HepG2 (cell line): ENCODE measurements at regions not wholly inside any gene's neighbourhood (a gene's known extent, or its start where the extent isn't known, plus 50 kb on each side); places are given as distances from the start of the nearest gene placed in this dataset.

Experiments
- AHR ChIP-seq: IDR thresholded peaks from 2 replicates; pipeline ENCODE4 v1.6.1; 2018; ENCODE audit warnings: missing genetic modification reagents, missing compliant biosample characterization
- CBX1 ChIP-seq: IDR thresholded peaks from one replicate; pipeline ENCODE4 v1.6.1; 2016; ENCODE audit warnings: antibody characterized with exemption, low read depth
- HNF1B ChIP-seq: sonication (generic); formaldehyde crosslinking; IDR thresholded peaks from 2 replicates; pipeline ENCODE4 v1.5.1; 2020; ENCODE audit warnings: mild to moderate bottlenecking, moderate library complexity, missing genetic modification reagents
- HNRNPUL1 ChIP-seq: fragments of 200-400 bp; formaldehyde crosslinking; IDR thresholded peaks from 2 replicates; pipeline ENCODE4 v1.6.1; 2017; ENCODE audit warnings: low read depth, mild to moderate bottlenecking, low read length, moderate library complexity
- JUND ChIP-seq: sonication (generic); formaldehyde crosslinking; IDR thresholded peaks from 2 replicates; pipeline ENCODE4 v1.8.0; 2022; ENCODE audit warnings: mild to moderate bottlenecking, missing genetic modification reagents
- KLF13 ChIP-seq: sonication (generic); formaldehyde crosslinking; IDR thresholded peaks from 2 replicates; pipeline ENCODE4 v1.4.0; 2020; ENCODE audit warnings: mild to moderate bottlenecking, missing genetic modification reagents
- PAWR ChIP-seq: sonication (generic); formaldehyde crosslinking; IDR thresholded peaks from 2 replicates; pipeline ENCODE4 v1.4.0; 2020; ENCODE audit warnings: missing genetic modification reagents, mild to moderate bottlenecking, borderline replicate concordance
- PBX3 ChIP-seq: sonication (generic); formaldehyde crosslinking; IDR thresholded peaks from 2 replicates; pipeline ENCODE4 v1.8.1; 2023; ENCODE audit warnings: missing genetic modification reagents, inconsistent platforms, borderline replicate concordance
- PREB ChIP-seq: sonication (generic); formaldehyde crosslinking; IDR thresholded peaks from 2 replicates; pipeline ENCODE4 v1.4.0; 2020; ENCODE audit warnings: missing genetic modification reagents
- RARA ChIP-seq: IDR thresholded peaks from 2 replicates; pipeline ENCODE4 v1.6.1; 2016; ENCODE audit warnings: missing genetic modification reagents, missing compliant biosample characterization
- REXO4 ChIP-seq: sonication (generic); formaldehyde crosslinking; IDR thresholded peaks from 2 replicates; pipeline ENCODE4 v1.8.0; 2022; ENCODE audit warnings: missing genetic modification reagents, mild to moderate bottlenecking, borderline replicate concordance
- SALL1 ChIP-seq: sonication (generic); formaldehyde crosslinking; IDR thresholded peaks from 2 replicates; pipeline ENCODE4 v1.8.0; 2022; ENCODE audit warnings: mild to moderate bottlenecking, missing genetic modification reagents
- TARDBP ChIP-seq: sonication (generic); formaldehyde crosslinking; IDR thresholded peaks from 2 replicates; pipeline ENCODE4 v1.8.0; 2022; ENCODE audit warnings: mild to moderate bottlenecking, missing genetic modification reagents
- TCF12 ChIP-seq, 2 experiments: fragments of 450-650 bp in 1 of 2; sonication (generic) in 1 of 2; formaldehyde crosslinking in 1 of 2; IDR thresholded peaks; 2 replicates each; pipeline versions ENCODE4 v1.6.1 to v1.8.0; 2017 to 2022; ENCODE audit warnings: antibody characterized with exemption in 1 of 2, mild to moderate bottlenecking in 1 of 2, missing genetic modification reagents in 1 of 2, moderate library complexity in 1 of 2
- TERF1 ChIP-seq: sonication (generic); formaldehyde crosslinking; IDR thresholded peaks from 2 replicates; pipeline ENCODE4 v1.8.0; 2022; ENCODE audit warnings: mild to moderate bottlenecking, missing genetic modification reagents, moderate library complexity
- YEATS2 ChIP-seq: sonication (generic); formaldehyde crosslinking; IDR thresholded peaks from 2 replicates; pipeline ENCODE4 v1.4.0; 2020; ENCODE audit warnings: missing genetic modification reagents, borderline replicate concordance
- ZBTB34 ChIP-seq: sonication (generic); formaldehyde crosslinking; IDR thresholded peaks from 2 replicates; pipeline ENCODE4 v1.8.0; 2022; ENCODE audit warnings: mild to moderate bottlenecking, missing genetic modification reagents
- ZNF567 ChIP-seq: sonication (generic); formaldehyde crosslinking; IDR thresholded peaks from 2 replicates; pipeline ENCODE4 v1.8.1; 2023; ENCODE audit warnings: mild to moderate bottlenecking, missing genetic modification reagents, borderline replicate concordance
- ZNF572 ChIP-seq: sonication (generic); formaldehyde crosslinking; IDR thresholded peaks from 2 replicates; pipeline ENCODE4 v1.5.1; 2020; ENCODE audit warnings: mild to moderate bottlenecking, missing genetic modification reagents
- ZNF619 ChIP-seq: sonication (generic); formaldehyde crosslinking; IDR thresholded peaks from 2 replicates; pipeline ENCODE4 v1.4.0; 2020; ENCODE audit warnings: mild to moderate bottlenecking, missing genetic modification reagents
- ZNF749 ChIP-seq: sonication (generic); formaldehyde crosslinking; IDR thresholded peaks from 2 replicates; pipeline ENCODE4 v1.8.0; 2022; ENCODE audit warnings: mild to moderate bottlenecking, missing genetic modification reagents, moderate library complexity, borderline replicate concordance
- TF ChIP-seq, protein P1 (sequence below): sonication (generic); formaldehyde crosslinking; IDR thresholded peaks from 2 replicates; pipeline ENCODE4 v1.8.0; 2022; ENCODE audit warnings: mild to moderate bottlenecking, missing genetic modification reagents, moderate library complexity

- TF ChIP-seq ZBTB34 (peak; percentile 87), KLF13 (no peak), SALL1 (CRISPR knock-in tag) (no peak; the same call in 1 of the 2 replicates), PBX3 (CRISPR knock-in tag) (no peak), REXO4 (CRISPR knock-in tag) (no peak), PREB (CRISPR knock-in tag) (no peak), TCF12 (IDR thresholded peaks at IDR 0.05) (no peak), TCF12 (CRISPR knock-in tag; IDR thresholded peaks at IDR 0.05) (no peak), TERF1 (CRISPR knock-in tag) (no peak), ZNF619 (CRISPR knock-in tag) (no peak), ZNF567 (CRISPR knock-in tag) (no peak), ZNF749 (no peak), CBX1 (no peak), HNF1B (CRISPR knock-in tag) (no peak; the same call in none of the 2 replicates), YEATS2 (no peak), JUND (CRISPR knock-in tag) (no peak), ZNF572 (CRISPR knock-in tag) (no peak), PAWR (no peak), TARDBP (CRISPR knock-in tag) (peak; percentile 71; the same call in 1 of the 2 replicates), HNRNPUL1 (no peak), RARA (CRISPR knock-in tag) (peak; percentile 79), AHR (CRISPR knock-in tag) (no peak)
- TF ChIP-seq, protein P1, sequence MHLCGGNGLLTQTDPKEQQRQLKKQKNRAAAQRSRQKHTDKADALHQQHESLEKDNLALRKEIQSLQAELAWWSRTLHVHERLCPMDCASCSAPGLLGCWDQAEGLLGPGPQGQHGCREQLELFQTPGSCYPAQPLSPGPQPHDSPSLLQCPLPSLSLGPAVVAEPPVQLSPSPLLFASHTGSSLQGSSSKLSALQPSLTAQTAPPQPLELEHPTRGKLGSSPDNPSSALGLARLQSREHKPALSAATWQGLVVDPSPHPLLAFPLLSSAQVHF, result no peak
Observed at GRCh38 chr20:47417245-47418068, 61.0 kb upstream of the ZMYND8 start (continued).
